Neuronal stem cell (in vitro differentiated cells): ENCODE measurements at regions not wholly inside any gene's neighbourhood (a gene's known extent, or its start where the extent isn't known, plus 50 kb on each side); places are given as distances from the start of the nearest gene placed in this dataset.

Source experiments
- DNase-seq: peaks from one replicate; pipeline ENCODE4 v3.0.0-alpha.2; 2013; ENCODE audit warnings: low spot score
- H2AFZ ChIP-seq: one replicate; pipeline ENCODE4 v1.6.1; 2013; ENCODE audit warnings: mild to moderate bottlenecking, low read length, inconsistent platforms
- H2AK5ac ChIP-seq: 2 replicates; pipeline ENCODE4 v1.6.1; 2013; ENCODE audit warnings: low read depth, mild to moderate bottlenecking, inconsistent platforms, low read length, moderate library complexity, mixed read lengths
- H2BK120ac ChIP-seq: 2 replicates; pipeline ENCODE4 v1.6.1; 2013; ENCODE audit warnings: low read depth, mild to moderate bottlenecking, inconsistent platforms, low read length, moderate library complexity, mixed read lengths
- H2BK12ac ChIP-seq: one replicate; pipeline ENCODE4 v1.6.1; 2013; ENCODE audit warnings: low read length, inconsistent platforms
- H2BK15ac ChIP-seq: 2 replicates; pipeline ENCODE4 v1.6.1; 2013; ENCODE audit warnings: mild to moderate bottlenecking, low read length, inconsistent platforms, mixed read lengths
- H2BK5ac ChIP-seq: one replicate; pipeline ENCODE4 v1.6.1; 2013; ENCODE audit warnings: inconsistent platforms, mild to moderate bottlenecking, low read length, moderate library complexity
- H3K14ac ChIP-seq: one replicate; pipeline ENCODE4 v1.6.1; 2013; ENCODE audit warnings: low read length, inconsistent platforms
- H3K18ac ChIP-seq: 2 replicates; pipeline ENCODE4 v1.6.1; 2013; ENCODE audit warnings: low read length, inconsistent platforms
- H3K23ac ChIP-seq: 2 replicates; pipeline ENCODE4 v1.6.1; 2013; ENCODE audit warnings: low read depth, mild to moderate bottlenecking, mixed read lengths, low read length, inconsistent platforms; ENCODE audit not compliant: poor library complexity
- H3K27ac ChIP-seq: replicated peaks from 3 replicates; pipeline ENCODE4 v1.5.1; 2013; ENCODE audit warnings: low read length, inconsistent platforms
- H3K27me3 ChIP-seq, 3 experiments: 2 replicates each; pipeline ENCODE4 v1.6.1; 2013; ENCODE audit warnings: low read length in 3 of 3, mild to moderate bottlenecking in 2 of 3, inconsistent platforms in 1 of 3, low read depth in 1 of 3, mixed read lengths in 1 of 3, moderate library complexity in 1 of 3; ENCODE audit not compliant: control insufficient read depth in 3 of 3, insufficient read depth in 3 of 3
- H3K36me3 ChIP-seq, 2 donors: replicated peaks in 1 of 2; 2 replicates each; pipeline ENCODE4 v1.6.1; 2013; ENCODE audit warnings: low read length in 2 of 2; ENCODE audit not compliant: control insufficient read depth in 2 of 2, insufficient read depth in 2 of 2
- H3K4ac ChIP-seq: 2 replicates; pipeline ENCODE4 v1.6.1; 2013; ENCODE audit warnings: inconsistent platforms, mild to moderate bottlenecking, low read length, moderate library complexity
- H3K4me1 ChIP-seq, 2 donors: 1 replicate in 1 of 2; 2 replicates in 1 of 2; pipeline ENCODE4 v1.6.1; 2013; ENCODE audit warnings: low read length in 2 of 2, low read depth in 1 of 2; ENCODE audit not compliant: control insufficient read depth in 2 of 2, insufficient read depth in 1 of 2
- H3K4me2 ChIP-seq: one replicate; pipeline ENCODE4 v1.6.1; 2013; ENCODE audit warnings: mild to moderate bottlenecking, low read length, inconsistent platforms; ENCODE audit not compliant: insufficient read depth, poor library complexity, severe bottlenecking
- H3K4me3 ChIP-seq, 2 donors: 2 replicates each; pipeline ENCODE4 v1.5.1; 2013; ENCODE audit warnings: low read length in 2 of 2, mild to moderate bottlenecking in 2 of 2, inconsistent platforms in 1 of 2, moderate library complexity in 1 of 2
- H3K79me1 ChIP-seq: one replicate; pipeline ENCODE4 v1.6.1; 2013; ENCODE audit warnings: low read depth, mild to moderate bottlenecking, inconsistent platforms, low read length, moderate library complexity
- H3K9ac ChIP-seq: one replicate; pipeline ENCODE4 v1.6.1; 2013; ENCODE audit warnings: mild to moderate bottlenecking, low read depth, low read length, inconsistent platforms; ENCODE audit not compliant: poor library complexity
- H3K9me3 ChIP-seq, 2 donors: replicated peaks in 1 of 2; 2 replicates each; pipeline versions ENCODE3 to v1.6.1; 2013; ENCODE audit warnings: low read length in 2 of 2, mild to moderate bottlenecking in 2 of 2, inconsistent platforms in 1 of 2, low read depth in 1 of 2, mixed read lengths in 1 of 2, moderate library complexity in 1 of 2; ENCODE audit not compliant: control insufficient read depth in 2 of 2, insufficient read depth in 1 of 2
- H4K8ac ChIP-seq: one replicate; pipeline ENCODE4 v1.6.1; 2013; ENCODE audit warnings: low read depth, mild to moderate bottlenecking, inconsistent platforms, low read length, moderate library complexity
- H4K91ac ChIP-seq: one replicate; pipeline ENCODE4 v1.6.1; 2013; ENCODE audit warnings: low read length, low read depth, mild to moderate bottlenecking, inconsistent platforms; ENCODE audit not compliant: poor library complexity
- WGBS, 2 donors: extraction: QIAGEN DNeasy Blood & Tissue Kit; methylation state at CpG; one replicate each; pipeline ENCODE4 v1.1.7; 2013; ENCODE audit warnings: missing lambda C conversion rate in 2 of 2, mixed read lengths in 1 of 2; ENCODE audit not compliant: insufficient read length in 2 of 2, insufficient replicate concordance in 1 of 2; ENCODE audit errors: extremely low coverage in 2 of 2; 5-methylcytosine and 5-hydroxymethylcytosine counted together

DNA sequence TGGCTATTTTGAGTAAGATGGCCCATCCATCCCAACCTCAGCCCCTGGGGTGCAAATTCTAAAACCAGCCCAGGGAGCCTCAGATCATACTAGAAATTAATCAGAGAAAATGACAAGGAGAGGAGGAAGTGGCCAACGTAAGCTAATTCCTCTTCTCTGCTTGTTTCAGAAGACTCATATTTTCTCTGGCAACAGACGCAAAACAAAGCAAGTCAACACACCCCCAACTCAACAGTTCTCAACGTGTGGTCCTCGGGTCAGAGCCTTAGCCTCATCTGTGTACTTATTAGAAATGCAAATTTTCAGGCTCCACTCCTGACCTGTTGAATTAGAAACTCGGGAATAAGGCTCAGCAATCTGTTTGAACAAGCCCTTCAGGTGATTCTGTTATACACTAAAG lies 413.9 kb upstream of the AUTS2 start:
- Histone ChIP-seq H2BK15ac (no peak overlapping the region), H3K18ac (no peak overlapping the region), H3K27ac (no peak overlapping the region), H4K91ac (no peak overlapping the region), H3K14ac (no peak overlapping the region), H4K8ac (no peak overlapping the region), H3K27me3 (no peaks in the 10 kb centered on the region), H3K4me2 (no peak overlapping the region), H2BK12ac (no peak overlapping the region), H3K9ac (no peak overlapping the region), H3K36me3 (no peaks in the 10 kb centered on the region), H2AK5ac (no peak overlapping the region), H2BK5ac (no peak overlapping the region), H2AFZ (no peak overlapping the region), H3K4me1 (no peaks in the 10 kb centered on the region), H3K9me3 (no peaks in the 10 kb centered on the region), H2BK120ac (no peak overlapping the region), H3K79me1 (no peaks in the 10 kb centered on the region), H3K4me3 (no peak overlapping the region), H3K4ac (no peak overlapping the region), H3K23ac (no peak overlapping the region)
- no CpG with 5 or more reads among the region's 5 CpGs for WGBS, 2 donors
- DNase-seq, result no peak

DNA sequence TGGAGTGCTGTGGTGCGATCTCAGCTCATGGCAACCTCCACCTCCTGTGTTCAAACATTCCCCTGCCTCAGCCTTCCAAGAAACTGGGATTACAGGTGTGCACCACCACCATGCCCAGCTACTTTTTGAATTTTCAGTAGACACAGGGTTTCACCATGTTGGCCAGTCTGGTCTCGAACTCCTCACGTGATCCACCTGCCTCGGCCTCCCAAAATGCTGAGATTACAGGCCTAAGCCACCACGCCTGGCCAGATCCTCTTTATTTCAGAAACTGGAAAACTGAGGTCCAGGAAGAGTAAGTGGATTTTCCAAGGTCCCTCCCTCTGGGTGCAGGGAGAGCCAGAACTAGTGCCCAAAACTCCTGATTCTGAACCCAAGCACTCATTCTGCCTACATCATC lies 413.1 kb upstream of the AUTS2 start:
- WGBS, 2 donors, result no CpG with 5 or more reads among the region's 5 CpGs
- no peaks in the 10 kb centered on the region for H3K4me1 ChIP-seq
- H2BK15ac ChIP-seq, result no peak overlapping the region
- DNase-seq, result no peak
- H4K91ac ChIP-seq, result no peak overlapping the region
- H2BK5ac ChIP-seq, result no peak overlapping the region
- no peak overlapping the region for H2AFZ ChIP-seq
- H4K8ac ChIP-seq, result no peak overlapping the region
- H2BK120ac ChIP-seq, result no peak overlapping the region
- no peaks in the 10 kb centered on the region for H3K79me1 ChIP-seq
- no peak overlapping the region for H3K14ac ChIP-seq
- no peak overlapping the region for H2AK5ac ChIP-seq
- H2BK12ac ChIP-seq, result no peak overlapping the region
- no peaks in the 10 kb centered on the region for H3K9me3 ChIP-seq
- no peak overlapping the region for H3K4ac ChIP-seq
- no peak overlapping the region for H3K4me2 ChIP-seq
- H3K4me3 ChIP-seq, result no peak overlapping the region
- no peak overlapping the region for H3K27ac ChIP-seq
- H3K18ac ChIP-seq, result no peak overlapping the region
- H3K27me3 ChIP-seq, result no peaks in the 10 kb centered on the region
- no peak overlapping the region for H3K23ac ChIP-seq
- no peak overlapping the region for H3K9ac ChIP-seq
- no peaks in the 10 kb centered on the region for H3K36me3 ChIP-seq

DNA sequence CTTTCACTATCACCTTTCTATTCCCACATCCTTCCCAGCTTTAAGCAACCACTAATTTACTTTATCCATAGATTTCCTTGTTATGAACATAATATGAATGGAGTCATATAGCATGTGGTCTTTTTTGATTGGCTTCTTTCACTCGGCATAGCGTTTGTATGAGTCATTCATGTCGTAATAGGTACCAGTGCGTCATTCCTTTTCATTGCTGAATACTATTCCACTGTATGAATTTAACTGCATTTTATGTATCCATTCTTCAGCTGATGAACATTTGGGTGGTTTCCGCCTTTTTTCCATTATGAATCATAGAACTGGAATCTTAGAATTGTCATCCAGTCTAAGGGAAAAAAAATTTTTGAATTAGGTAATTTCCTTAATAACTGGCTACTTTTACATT lies 411.3 kb upstream of the AUTS2 start:
- no peak for DNase-seq
- no peaks in the 10 kb centered on the region for H3K9me3 ChIP-seq
- no CpG with 5 or more reads among the region's 5 CpGs for WGBS, 2 donors
- no peaks in the 10 kb centered on the region for H3K36me3 ChIP-seq
- no peak overlapping the region for H3K14ac ChIP-seq
- no peak overlapping the region for H2AK5ac ChIP-seq
- H4K91ac ChIP-seq, result no peak overlapping the region
- H3K23ac ChIP-seq, result no peak overlapping the region
- H2BK12ac ChIP-seq, result no peak overlapping the region
- H3K4me2 ChIP-seq, result no peak overlapping the region
- H3K79me1 ChIP-seq, result no peaks in the 10 kb centered on the region
- H3K4ac ChIP-seq, result no peak overlapping the region
- no peak overlapping the region for H3K9ac ChIP-seq
- no peak overlapping the region for H4K8ac ChIP-seq
- H2BK5ac ChIP-seq, result no peak overlapping the region
- no peak overlapping the region for H2BK120ac ChIP-seq
- H3K27ac ChIP-seq, result no peak overlapping the region
- no peak overlapping the region for H2BK15ac ChIP-seq
- no peak overlapping the region for H3K18ac ChIP-seq
- no peaks in the 10 kb centered on the region for H3K27me3 ChIP-seq
- no peak overlapping the region for H2AFZ ChIP-seq
- H3K4me3 ChIP-seq, result no peak overlapping the region
- H3K4me1 ChIP-seq, result no peaks in the 10 kb centered on the region

DNA sequence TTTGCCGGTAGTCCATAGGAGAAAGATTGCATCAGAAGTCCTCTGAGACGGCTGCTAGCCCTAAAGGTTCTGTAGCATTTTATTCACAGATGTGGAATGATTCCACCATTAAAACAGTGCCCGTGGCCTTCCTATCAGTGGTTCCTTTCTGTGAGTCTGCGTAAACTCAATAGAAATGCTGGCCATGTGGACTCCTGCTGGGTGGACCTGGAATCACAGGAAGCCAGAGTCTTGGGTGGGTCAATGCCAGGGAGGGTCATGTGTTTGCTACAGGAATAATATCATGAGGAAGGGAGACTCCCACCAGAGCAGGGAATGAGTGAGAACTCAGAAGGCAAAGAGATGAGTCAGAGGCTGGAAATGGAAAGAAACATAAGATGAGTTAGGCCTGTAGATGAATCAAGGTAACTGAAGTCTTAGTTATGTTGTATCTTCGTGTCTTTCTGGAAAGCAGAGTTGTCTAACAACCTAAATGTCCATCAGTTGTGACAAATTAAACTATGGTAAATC lies 410.4 kb upstream of the AUTS2 start:
- no peak overlapping the region for H3K18ac ChIP-seq
- no peak overlapping the region for H3K14ac ChIP-seq
- H2AK5ac ChIP-seq, result no peak overlapping the region

More for the DNA sequence above, 410.4 kb upstream of the AUTS2 start:
- H3K27me3 ChIP-seq, result no peaks in the 10 kb centered on the region
- H3K23ac ChIP-seq, result no peak overlapping the region
- H3K4me3 ChIP-seq, result no peak overlapping the region
- H3K79me1 ChIP-seq, result no peaks in the 10 kb centered on the region
- DNase-seq, result no peak
- no peak overlapping the region for H3K9ac ChIP-seq
- no peak overlapping the region for H2BK120ac ChIP-seq
- no peaks in the 10 kb centered on the region for H3K36me3 ChIP-seq
- H3K9me3 ChIP-seq, result no peaks in the 10 kb centered on the region
- H2BK12ac ChIP-seq, result no peak overlapping the region
- H3K4ac ChIP-seq, result no peak overlapping the region
- no peak overlapping the region for H2BK5ac ChIP-seq
- WGBS, 2 donors, result no CpG with 5 or more reads among the region's 5 CpGs
- H3K27ac ChIP-seq, result no peak overlapping the region
- H2AFZ ChIP-seq, result no peak overlapping the region
- no peak overlapping the region for H3K4me2 ChIP-seq
- no peaks in the 10 kb centered on the region for H3K4me1 ChIP-seq
- H4K91ac ChIP-seq, result no peak overlapping the region
- no peak overlapping the region for H4K8ac ChIP-seq
- no peak overlapping the region for H2BK15ac ChIP-seq
